ENCODE measurements at regions not wholly inside any gene's neighbourhood (a gene's known extent, or its start where the extent isn't known, plus 50 kb on each side); places are given as distances from the start of the nearest gene placed in this dataset.

- ChIA-PET CTCF (no interaction called here), POLR2A (no interaction called here)
- Histone ChIP-seq H3K4me1 (no peaks in the 10 kb centered on the region), H3K9me3 (no peaks in the 10 kb centered on the region), H3K4me2 (no peak overlapping the region), H3K4me3 (no peak overlapping the region), H3K27ac (no peak overlapping the region)
- TF ChIP-seq TP53 (CRISPR knock-in tag; IDR thresholded peaks at IDR 0.05), result no peak
- no peak for TF ChIP-seq PHF8 (IDR thresholded peaks at IDR 0.05; ENCODE audit: borderline replicate concordance, low read depth)
- TF ChIP-seq RCOR1 (IDR thresholded peaks at IDR 0.05; ENCODE audit: low read depth, low read length), result no peak
- TF ChIP-seq FOSL2 (IDR thresholded peaks at IDR 0.05), result no peak
- TF ChIP-seq FOSL2 (CRISPR knock-in tag; IDR thresholded peaks at IDR 0.05), result no peak
- TF ChIP-seq HEYL (CRISPR knock-in tag; IDR thresholded peaks at IDR 0.05), result no peak
- no peak for TF ChIP-seq POLR2A (IDR thresholded peaks at IDR 0.05; ENCODE audit: low read length)
- ATAC-seq (no peak), DNase-seq (ENCODE audit: low read depth in 1 of 2, low spot score in 1 of 2) (no peak), FAIRE-seq (no peak)
- 0% methylated on average over 2 of the region's 2 CpGs for WGBS (ENCODE audit: missing lambda C conversion rate)
These were observed 177.9 kb upstream of the CCNG1 start for GRCh38 chr5:163259495-163259894.

GRCh38 chr5:163260471-163260870, 176.9 kb upstream of the CCNG1 start:
- no peaks in the 10 kb centered on the region for H3K4me1 ChIP-seq
- H3K27ac ChIP-seq, result no peak overlapping the region
- ATAC-seq (no peak), DNase-seq (ENCODE audit: low read depth in 1 of 2, low spot score in 1 of 2) (no peak), FAIRE-seq (no peak)
- ChIA-PET POLR2A (no interaction called here), CTCF (no interaction called here)
- no peak overlapping the region for H3K4me2 ChIP-seq
- no peak overlapping the region for H3K4me3 ChIP-seq
- H3K9me3 ChIP-seq, result no peaks in the 10 kb centered on the region
- TF ChIP-seq HOXB5 (CRISPR knock-in tag; IDR thresholded peaks at IDR 0.05) (no peak), TFCP2L1 (CRISPR knock-in tag; IDR thresholded peaks at IDR 0.05) (no peak), KDM1A (IDR thresholded peaks at IDR 0.05; ENCODE audit: low read depth) (no peak), CBX8 (IDR thresholded peaks at IDR 0.05) (no peak), KDM5A (IDR thresholded peaks at IDR 0.05) (no peak), ESRRA (IDR thresholded peaks at IDR 0.05; ENCODE audit: borderline replicate concordance, low read length) (no peak), MYC (IDR thresholded peaks at IDR 0.05; ENCODE audit: borderline replicate concordance, low read length) (no peak), FOSL2 (IDR thresholded peaks at IDR 0.05) (no peak), FOSL2 (CRISPR knock-in tag; IDR thresholded peaks at IDR 0.05) (no peak), MAX (IDR thresholded peaks at IDR 0.05) (no peak), POLR2AphosphoS2 (conservative IDR thresholded peaks at IDR 0.05; ENCODE audit: low read length) (no peak), ATOH8 (CRISPR knock-in tag; IDR thresholded peaks at IDR 0.05; ENCODE audit: low read depth) (no peak), GATA3 (IDR thresholded peaks at IDR 0.05; ENCODE audit: borderline replicate concordance) (no peak), NFE2L2 (conservative IDR thresholded peaks at IDR 0.05; ENCODE audit: low read length) (no peak), HOXB13 (CRISPR knock-in tag; IDR thresholded peaks at IDR 0.05; ENCODE audit: low read depth) (no peak), RCOR1 (IDR thresholded peaks at IDR 0.05; ENCODE audit: low read depth, low read length) (no peak)
- WGBS (ENCODE audit: missing lambda C conversion rate), result 10% methylated on average over 2 of the region's 2 CpGs

- DNase-seq (ENCODE audit: low read depth in 1 of 2, low spot score in 1 of 2), result no peak
- WGBS (ENCODE audit: missing lambda C conversion rate), result 2% methylated on average over 1 of the region's 1 CpG
- ATAC-seq, result no peak
- POLR2A ChIA-PET, result no interaction called here
- Histone ChIP-seq H3K27ac (no peak overlapping the region), H3K4me3 (no peak overlapping the region), H3K9me3 (no peaks in the 10 kb centered on the region), H3K4me2 (no peak overlapping the region), H3K4me1 (no peaks in the 10 kb centered on the region)
- CTCF ChIA-PET, result no interaction called here
- TF ChIP-seq MAZ (IDR thresholded peaks at IDR 0.05; ENCODE audit: borderline replicate concordance, low read depth, low read length), result no peak
- TF ChIP-seq SMC3 (IDR thresholded peaks at IDR 0.05), result no peak
- no peak for TF ChIP-seq ATOH8 (CRISPR knock-in tag; IDR thresholded peaks at IDR 0.05; ENCODE audit: low read depth)
- no peak for TF ChIP-seq FOXS1 (CRISPR knock-in tag; IDR thresholded peaks at IDR 0.05)
- no peak for TF ChIP-seq NPAS2 (CRISPR knock-in tag; IDR thresholded peaks at IDR 0.05; ENCODE audit: borderline replicate concordance)
- no peak for FAIRE-seq
These were observed 176.4 kb upstream of the CCNG1 start for GRCh38 chr5:163260961-163261360.
